ENCODE measurements at regions not wholly inside any gene's neighbourhood (a gene's known extent, or its start where the extent isn't known, plus 50 kb on each side); places are given as distances from the start of the nearest gene placed in this dataset.
"Not testable (repeated sequence)": the region's sequence is repeated elsewhere in the genome, so short reads cannot be mapped to it uniquely, and the experiment has no call there.

DNA sequence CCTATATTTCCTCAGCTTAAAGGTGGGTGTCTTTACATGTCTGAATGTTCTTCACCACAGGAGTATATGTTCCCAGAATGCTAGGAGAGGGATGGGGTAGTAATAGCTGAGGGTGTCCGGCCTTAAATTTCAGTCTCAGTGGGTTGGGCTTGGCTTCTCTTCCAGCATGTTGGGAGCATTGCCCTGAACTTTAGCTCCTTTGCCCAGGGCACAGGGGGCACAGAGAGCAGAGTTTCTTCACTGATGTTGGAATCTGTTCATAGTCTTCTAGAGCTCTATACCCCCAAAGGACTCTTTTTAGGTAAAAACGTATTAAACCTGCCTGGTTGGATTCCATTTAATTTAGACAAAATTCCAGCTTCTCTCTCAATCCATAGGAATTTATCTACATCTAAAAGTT is 154.4 kb upstream of the GCFC2 start:
- H3K9me3 Mint-ChIP-seq = peaks cover 0 to 11% (median under 1%) of the 10 kb centered on the region in 6 donors
- H3K36me3 Mint-ChIP-seq = no peaks in the 10 kb centered on the region
- peaks cover 0 to 2% (median 2%) of the 10 kb centered on the region in 3 donors for H3K27me3 Mint-ChIP-seq (ENCODE audit: low read depth in 3 of 3)
- no peak overlapping the region for H3K27ac Mint-ChIP-seq
- no peak for DNase-seq
- H3K4me1 Mint-ChIP-seq = no peaks in the 10 kb centered on the region
- no peak overlapping the region for H3K4me3 Mint-ChIP-seq

DNA sequence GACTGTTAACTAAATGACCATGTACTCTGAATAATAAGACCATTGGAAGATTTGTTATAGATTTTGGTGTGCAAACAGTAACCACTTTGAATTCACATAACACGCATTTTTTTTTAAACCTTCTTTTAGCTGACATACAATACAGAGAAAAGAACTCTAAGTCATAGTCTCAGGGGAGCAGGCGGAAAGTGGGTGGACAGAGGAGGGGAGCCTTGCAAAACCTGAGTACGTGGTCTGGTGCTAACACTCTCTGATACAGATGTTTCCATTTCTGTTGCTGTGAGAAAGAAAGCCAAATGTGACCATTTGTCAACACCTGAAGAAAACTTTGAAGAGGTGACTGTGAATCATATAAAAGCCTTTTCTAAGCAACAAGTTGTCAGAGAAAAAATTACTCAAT is 151.8 kb upstream of the GCFC2 start:
- peaks cover 0 to 2% (median 2%) of the 10 kb centered on the region in 3 donors for H3K27me3 Mint-ChIP-seq (ENCODE audit: low read depth in 3 of 3)
- no peak for DNase-seq
- no peak overlapping the region for H3K27ac Mint-ChIP-seq
- H3K4me3 Mint-ChIP-seq = no peak overlapping the region
- H3K9me3 Mint-ChIP-seq = peaks cover 0 to 7% (median 3%) of the 10 kb centered on the region in 6 donors
- H3K36me3 Mint-ChIP-seq = no peaks in the 10 kb centered on the region
- no peaks in the 10 kb centered on the region for H3K4me1 Mint-ChIP-seq

DNA sequence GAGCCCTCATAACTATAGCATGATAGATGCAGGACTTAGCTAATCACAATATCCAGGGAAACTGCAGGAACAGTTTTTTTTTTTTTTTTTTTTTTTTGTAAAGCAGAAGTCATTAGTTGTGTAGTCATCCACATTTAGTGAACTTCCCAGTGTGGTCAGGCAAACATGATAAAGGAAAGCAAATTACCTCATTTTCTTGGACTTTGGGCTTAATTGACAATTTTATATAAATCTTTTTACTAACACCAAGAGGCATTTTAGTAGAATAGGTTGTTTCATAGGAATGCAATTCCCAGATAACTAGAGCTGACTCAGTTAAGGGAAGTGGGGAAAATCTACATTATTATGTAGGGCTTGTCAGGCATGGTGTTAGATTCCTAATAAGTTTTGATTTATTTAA is 142.7 kb upstream of the GCFC2 start:
- H3K9me3 Mint-ChIP-seq = peaks cover 3 to 20% (median 8%) of the 10 kb centered on the region in 6 donors
- peaks cover 0 to 2% (median 1%) of the 10 kb centered on the region in 3 donors for H3K27me3 Mint-ChIP-seq (ENCODE audit: low read depth in 3 of 3)
- no peaks in the 10 kb centered on the region for H3K4me1 Mint-ChIP-seq
- DNase-seq = no peak
- H3K27ac Mint-ChIP-seq = no peak overlapping the region
- no peak overlapping the region for H3K4me3 Mint-ChIP-seq
- H3K36me3 Mint-ChIP-seq = no peaks in the 10 kb centered on the region

DNA sequence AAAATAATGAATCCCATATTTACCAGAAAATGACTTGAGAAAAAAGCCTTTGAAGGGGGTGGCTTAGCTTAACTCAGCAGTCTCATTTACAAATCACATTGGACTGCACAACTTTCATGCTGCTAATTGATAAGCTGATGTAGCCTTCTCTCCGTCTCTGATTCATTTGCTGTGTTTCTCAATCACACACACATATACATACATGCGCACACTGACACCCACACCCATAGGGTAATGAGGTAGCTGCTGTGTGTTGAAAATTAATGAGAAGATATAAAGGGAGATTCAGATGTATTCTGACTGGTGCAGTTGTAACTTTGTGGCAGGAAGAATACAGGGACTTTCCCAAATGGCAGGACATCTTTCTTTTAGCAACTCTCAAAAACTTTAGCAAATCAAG is 141.9 kb upstream of the GCFC2 start:
- H3K4me1 Mint-ChIP-seq = no peaks in the 10 kb centered on the region
- H3K4me3 Mint-ChIP-seq = no peak overlapping the region
- no peak overlapping the region for H3K27ac Mint-ChIP-seq
- H3K9me3 Mint-ChIP-seq = peaks cover 3 to 20% (median 8%) of the 10 kb centered on the region in 6 donors
- DNase-seq = no peak
- H3K36me3 Mint-ChIP-seq = no peaks in the 10 kb centered on the region
- H3K27me3 Mint-ChIP-seq (ENCODE audit: low read depth in 3 of 3) = peaks cover 0 to 2% (median 1%) of the 10 kb centered on the region in 3 donors

DNA sequence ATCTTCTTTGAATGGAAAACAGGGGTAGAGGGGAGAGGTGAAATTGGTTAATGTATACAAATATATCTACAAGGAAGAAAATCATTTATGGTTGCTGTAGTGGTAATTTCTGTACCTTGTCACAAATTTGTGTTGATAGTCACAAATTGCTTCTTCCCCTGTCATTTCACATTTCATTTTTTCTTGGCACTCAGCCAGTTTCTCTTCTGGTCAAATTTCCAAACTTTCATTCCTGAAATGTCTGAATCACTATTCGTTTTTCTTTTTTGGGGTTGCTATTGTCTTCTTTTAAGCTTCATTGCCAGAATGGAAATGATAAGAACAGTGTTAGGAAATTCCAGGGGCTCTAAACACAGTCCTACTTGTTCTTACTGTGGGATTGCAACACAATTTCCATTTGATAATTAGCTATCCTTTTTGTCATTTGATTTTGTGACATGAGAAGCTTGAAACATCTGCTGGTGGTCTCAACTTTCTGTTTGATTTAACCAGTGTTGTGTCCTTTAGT is 136.0 kb upstream of the GCFC2 start:
- no peaks in the 10 kb centered on the region for H3K27me3 Mint-ChIP-seq (ENCODE audit: low read depth in 3 of 3)
- no peaks in the 10 kb centered on the region for H3K4me1 Mint-ChIP-seq
- H3K27ac Mint-ChIP-seq = no peak overlapping the region
- H3K4me3 Mint-ChIP-seq = no peak overlapping the region
- DNase-seq = no peak
- no peaks in the 10 kb centered on the region for H3K36me3 Mint-ChIP-seq
- H3K9me3 Mint-ChIP-seq = peaks cover 0 to 4% (median under 1%) of the 10 kb centered on the region in 6 donors

DNA sequence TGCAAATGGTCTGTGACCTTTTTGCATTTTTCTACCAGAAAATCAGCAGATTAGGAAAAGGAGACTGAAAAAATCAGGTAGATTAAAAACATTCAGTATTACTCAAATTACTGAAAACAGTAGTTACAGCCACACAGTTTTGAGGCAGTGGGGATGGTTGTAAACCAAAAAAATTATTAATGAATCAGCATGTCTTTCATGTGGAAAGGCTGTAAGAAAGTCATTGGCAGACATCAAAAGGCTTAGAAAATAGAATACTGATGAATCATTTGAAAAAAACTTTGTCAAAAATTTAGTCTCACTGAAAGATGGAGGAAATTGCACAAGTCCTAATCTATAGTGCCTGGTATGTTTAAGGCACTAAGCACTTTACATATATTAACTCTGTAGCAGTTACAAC is 133.9 kb upstream of the GCFC2 start:
- H3K4me1 Mint-ChIP-seq = no peaks in the 10 kb centered on the region
- no peak for DNase-seq
- H3K36me3 Mint-ChIP-seq = no peaks in the 10 kb centered on the region
- H3K4me3 Mint-ChIP-seq = no peak overlapping the region
- no peak overlapping the region for H3K27ac Mint-ChIP-seq
- peaks cover 0 to 4% (median under 1%) of the 10 kb centered on the region in 6 donors for H3K9me3 Mint-ChIP-seq
- no peaks in the 10 kb centered on the region for H3K27me3 Mint-ChIP-seq (ENCODE audit: low read depth in 3 of 3)

DNA sequence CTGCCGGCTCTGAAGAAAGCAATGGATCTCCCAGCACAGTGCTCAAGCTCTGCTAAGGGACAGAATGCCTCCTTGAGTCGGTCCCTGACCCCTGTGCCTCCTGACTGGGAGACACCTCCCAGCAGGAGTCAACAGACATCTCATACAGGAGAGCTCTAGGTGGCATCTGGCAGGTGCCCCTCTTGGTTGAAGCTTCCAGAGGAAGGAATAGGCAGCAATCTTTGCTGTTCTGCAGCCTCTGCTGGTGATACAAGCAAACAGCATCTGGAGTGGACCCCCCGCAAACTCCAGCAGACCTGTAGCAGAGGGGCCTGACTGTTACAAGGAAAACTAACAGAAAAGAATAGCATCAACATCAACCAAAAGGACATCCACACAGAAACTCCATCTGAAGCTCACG is 123.9 kb upstream of the GCFC2 start:
- H3K9me3 Mint-ChIP-seq; H3K27me3 Mint-ChIP-seq (ENCODE audit: low read depth in 3 of 3); H3K27ac Mint-ChIP-seq; H3K4me1 Mint-ChIP-seq; H3K4me3 Mint-ChIP-seq; DNase-seq; H3K36me3 Mint-ChIP-seq: not testable (repeated sequence)

DNA sequence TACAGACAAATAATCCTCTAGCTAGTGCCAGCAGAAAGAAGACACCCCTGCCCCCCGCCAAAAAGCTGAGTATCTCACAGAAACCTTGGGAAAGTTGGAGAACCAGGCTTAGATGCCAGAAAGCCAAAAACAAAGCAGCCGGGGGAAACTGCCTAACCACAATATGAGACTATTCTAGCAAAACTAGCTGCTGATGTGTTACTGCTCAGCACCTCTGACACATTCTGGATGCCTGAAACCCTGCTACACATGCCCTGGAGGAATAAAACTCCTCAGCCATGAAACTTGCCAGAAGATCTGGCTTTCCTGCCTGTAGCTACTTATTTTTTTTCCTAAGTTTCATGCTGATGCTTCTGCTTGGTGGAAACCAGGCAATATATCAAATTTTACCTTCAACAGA is 122.7 kb upstream of the GCFC2 start:
- Mint-ChIP-seq H3K9me3 (peaks cover 0 to 6% (median 1%) of the 10 kb centered on the region in 6 donors), H3K4me3 (no peak overlapping the region), H3K27ac (no peak overlapping the region), H3K36me3 (no peaks in the 10 kb centered on the region), H3K4me1 (no peaks in the 10 kb centered on the region), H3K27me3 (ENCODE audit: low read depth in 3 of 3) (no peaks in the 10 kb centered on the region)
- no peak for DNase-seq

DNA sequence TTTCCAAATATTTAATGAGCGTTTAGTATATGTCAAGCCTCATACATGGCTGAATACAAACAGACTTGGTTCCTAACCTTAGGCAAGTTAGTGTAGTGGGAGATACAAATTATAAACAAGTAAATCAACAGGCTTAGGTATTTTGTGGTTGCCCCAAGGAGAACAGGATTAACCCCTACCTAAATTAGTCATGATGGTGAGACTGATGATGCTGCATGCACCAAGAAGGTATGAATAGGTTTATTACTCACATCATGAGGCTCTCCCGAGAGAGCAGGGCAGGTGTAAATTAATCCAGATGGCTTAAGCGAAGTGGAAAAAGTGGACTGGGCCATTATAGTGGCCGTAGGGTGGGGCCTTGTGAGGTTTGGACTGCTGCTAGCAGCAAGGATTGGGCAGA is 118.1 kb upstream of the GCFC2 start:
- Mint-ChIP-seq H3K27ac (no peak overlapping the region), H3K27me3 (ENCODE audit: low read depth in 3 of 3) (peaks cover 0 to 4% (median 0%) of the 10 kb centered on the region in 3 donors), H3K9me3 (peaks cover 0 to 15% (median 2%) of the 10 kb centered on the region in 6 donors), H3K4me3 (no peak overlapping the region), H3K4me1 (no peaks in the 10 kb centered on the region), H3K36me3 (no peaks in the 10 kb centered on the region)
- DNase-seq = no peak

DNA sequence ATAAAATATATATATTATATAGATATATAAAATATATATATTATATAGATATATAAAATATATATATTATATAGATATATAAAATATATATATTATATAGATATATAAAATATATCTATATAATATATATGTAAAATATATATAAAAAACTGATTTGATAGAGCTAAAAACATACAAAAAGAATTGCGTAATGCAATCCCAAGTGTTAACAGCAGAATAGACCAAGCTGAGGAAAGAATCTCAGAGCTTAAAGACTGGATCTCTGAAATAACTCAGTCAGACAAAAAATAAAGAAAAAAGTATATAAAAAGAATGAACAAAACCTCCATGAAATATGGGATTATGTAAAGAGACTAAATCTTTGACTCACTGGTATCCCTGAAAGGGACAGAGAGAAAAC is 112.8 kb upstream of the GCFC2 start:
- H3K4me1 Mint-ChIP-seq; H3K27me3 Mint-ChIP-seq (ENCODE audit: low read depth in 3 of 3); DNase-seq; H3K27ac Mint-ChIP-seq; H3K36me3 Mint-ChIP-seq; H3K4me3 Mint-ChIP-seq: not testable (repeated sequence)
- H3K9me3 Mint-ChIP-seq = peaks cover 2 to 19% (median 7%) of the 10 kb centered on the region in 6 donors

DNA sequence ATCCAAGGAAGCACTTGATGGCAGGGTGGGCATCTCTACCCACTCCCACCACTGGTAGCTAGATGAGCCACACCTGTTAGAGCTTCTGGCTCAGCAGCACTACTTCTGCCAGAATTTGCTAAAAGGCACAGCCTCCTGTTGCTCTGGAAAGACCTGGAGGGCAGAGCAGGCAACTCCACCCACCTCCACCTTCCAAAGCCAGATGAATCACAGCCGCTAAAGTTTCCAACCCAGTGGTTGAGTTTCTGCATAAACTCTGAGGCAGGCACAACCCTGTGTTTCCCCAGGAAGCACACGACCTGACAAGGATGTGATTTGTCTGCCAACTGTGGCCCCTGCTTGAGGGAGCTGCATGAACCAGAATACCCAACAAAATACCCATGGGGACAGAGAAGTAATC is 111.6 kb upstream of the GCFC2 start:
- H3K9me3 Mint-ChIP-seq = peaks cover 2 to 19% (median 7%) of the 10 kb centered on the region in 6 donors
- H3K4me1 Mint-ChIP-seq = no peaks in the 10 kb centered on the region
- no peak for DNase-seq
- peaks cover 0 to 5% (median 4%) of the 10 kb centered on the region in 3 donors for H3K27me3 Mint-ChIP-seq (ENCODE audit: low read depth in 3 of 3)
- no peaks in the 10 kb centered on the region for H3K36me3 Mint-ChIP-seq
- no peak overlapping the region for H3K27ac Mint-ChIP-seq
- H3K4me3 Mint-ChIP-seq = no peak overlapping the region

DNA sequence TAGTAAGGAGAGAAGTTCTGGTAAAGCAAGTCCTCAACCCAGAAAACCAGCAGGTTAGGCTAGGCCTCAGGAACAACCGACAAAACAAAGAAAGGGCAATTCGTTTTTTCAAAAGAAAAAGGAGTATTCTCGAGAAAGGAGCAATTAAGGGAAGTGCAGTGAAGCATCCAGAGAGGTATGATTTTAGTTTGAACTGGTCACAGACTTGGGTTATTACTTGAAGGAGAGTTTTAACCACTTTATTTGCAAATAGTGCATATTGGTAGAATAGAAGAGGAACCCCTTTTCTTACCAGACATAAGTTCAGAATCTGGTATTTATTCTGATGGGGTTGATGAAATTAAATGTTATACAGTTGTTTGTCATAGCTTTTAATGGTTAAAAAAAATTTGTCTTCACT is 110.0 kb upstream of the GCFC2 start:
- Mint-ChIP-seq H3K36me3 (no peaks in the 10 kb centered on the region), H3K4me1 (no peaks in the 10 kb centered on the region), H3K4me3 (no peak overlapping the region), H3K9me3 (peaks cover 2 to 19% (median 7%) of the 10 kb centered on the region in 6 donors), H3K27ac (no peak overlapping the region), H3K27me3 (ENCODE audit: low read depth in 3 of 3) (peaks cover 0 to 5% (median 2%) of the 10 kb centered on the region in 3 donors)
- DNase-seq = no peak

DNA sequence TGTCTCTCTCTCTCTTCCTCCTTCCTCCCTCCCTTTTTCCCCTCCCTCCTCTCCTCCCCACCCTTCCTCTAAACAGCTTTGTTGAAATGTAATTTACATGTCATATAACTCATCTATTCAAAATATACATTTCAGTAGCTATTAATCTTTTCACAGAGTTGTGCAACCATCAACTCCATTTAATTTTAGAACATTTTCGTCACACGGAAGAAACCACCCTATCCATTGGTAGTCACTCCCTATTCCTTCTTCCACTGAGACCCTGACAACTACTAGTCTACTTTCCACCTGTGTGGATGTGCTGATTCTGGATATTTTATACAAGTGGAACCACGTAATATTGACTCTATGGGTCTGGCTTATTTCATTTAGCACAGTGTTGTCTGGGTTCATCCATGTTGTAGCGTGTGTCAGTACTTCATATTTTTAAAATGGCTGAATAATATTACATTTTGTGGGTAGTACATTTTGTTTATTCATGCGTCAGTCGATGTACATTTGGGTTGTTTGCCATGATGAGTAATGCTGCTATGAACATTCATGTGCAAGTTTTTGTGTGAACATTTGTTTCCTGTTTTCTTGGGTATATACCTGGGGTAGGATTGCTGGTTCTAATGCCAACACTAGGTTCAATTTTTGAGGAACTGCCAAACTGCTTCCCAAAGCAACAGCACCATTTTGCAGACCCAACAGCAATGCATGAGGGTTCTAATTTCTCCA is 100.1 kb upstream of the GCFC2 start:
- Mint-ChIP-seq H3K27ac (no peak overlapping the region), H3K9me3 (peaks cover 0 to 7% (median 3%) of the 10 kb centered on the region in 6 donors), H3K27me3 (ENCODE audit: low read depth in 3 of 3) (peaks cover 0 to 2% (median 2%) of the 10 kb centered on the region in 3 donors), H3K4me3 (no peak overlapping the region), H3K4me1 (no peaks in the 10 kb centered on the region), H3K36me3 (no peaks in the 10 kb centered on the region)
- no peak for DNase-seq

DNA sequence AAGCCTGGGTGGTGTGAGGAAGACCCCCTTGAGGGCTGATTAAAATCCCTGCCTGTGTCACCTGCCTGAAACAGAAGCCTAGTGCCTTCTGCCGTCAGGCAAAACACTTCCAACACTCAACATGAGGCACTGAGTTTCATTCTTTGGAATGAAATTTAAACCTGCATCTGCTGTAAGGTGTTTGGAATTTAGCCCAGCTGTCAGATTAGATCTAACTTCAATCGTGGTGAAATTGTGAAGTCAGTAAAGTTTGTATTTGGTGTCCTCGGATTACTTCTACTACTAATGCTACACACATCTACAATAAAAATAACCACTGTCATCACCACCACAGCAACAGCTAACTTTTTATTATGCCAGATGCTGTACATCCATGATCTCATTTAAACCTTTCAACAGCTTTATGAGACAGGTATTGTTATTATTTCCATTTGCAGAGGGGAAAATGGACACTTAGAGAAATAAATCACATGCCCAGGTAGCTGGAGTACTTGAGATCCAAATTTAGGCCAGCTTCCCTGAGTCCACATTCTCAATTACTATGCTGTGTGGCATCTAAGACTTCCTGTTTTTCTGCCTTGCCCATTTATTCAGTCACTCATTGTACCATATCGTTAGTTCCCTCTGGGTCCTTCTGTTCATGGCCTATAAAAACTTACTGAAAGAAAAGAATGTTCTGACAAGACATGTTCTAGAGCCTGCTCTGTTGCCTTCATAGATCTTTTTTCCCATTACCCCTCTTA is 98.2 kb upstream of the GCFC2 start:
- Mint-ChIP-seq H3K36me3 (no peaks in the 10 kb centered on the region), H3K27ac (no peak overlapping the region), H3K4me3 (no peak overlapping the region)

More for the DNA sequence above, 98.2 kb upstream of the GCFC2 start:
- H3K4me1 Mint-ChIP-seq = no peaks in the 10 kb centered on the region
- peaks cover 0 to 2% (median 0%) of the 10 kb centered on the region in 3 donors for H3K27me3 Mint-ChIP-seq (ENCODE audit: low read depth in 3 of 3)
- DNase-seq = no peak
- H3K9me3 Mint-ChIP-seq = peaks cover 0 to 7% (median 1%) of the 10 kb centered on the region in 6 donors

All from immature natural killer cell (primary cell).